ENCODE measurements at regions not wholly inside any gene's neighbourhood (a gene's known extent, or its start where the extent isn't known, plus 50 kb on each side); places are given as distances from the start of the nearest gene placed in this dataset.

- no peak for TF ChIP-seq CTCF (IDR thresholded peaks at IDR 0.05; ENCODE audit: poor library complexity, severe bottlenecking)
- TF ChIP-seq EP300 (conservative IDR thresholded peaks at IDR 0.05; ENCODE audit: poor library complexity, severe bottlenecking) = no peak
- no peak for TF ChIP-seq EZH2 (IDR thresholded peaks at IDR 0.05; ENCODE audit: borderline replicate concordance, insufficient read depth, low read length, poor library complexity, severe bottlenecking)
- TF ChIP-seq POLR2AphosphoS5 (IDR thresholded peaks at IDR 0.05) = no peak
Observed at GRCh38 chr14:41072776-41073175, 533.9 kb upstream of the LRFN5 start.

Measured in neural cell (in vitro differentiated cells).